ENCODE measurements at regions not wholly inside any gene's neighbourhood (a gene's known extent, or its start where the extent isn't known, plus 50 kb on each side); places are given as distances from the start of the nearest gene placed in this dataset.

DNA sequence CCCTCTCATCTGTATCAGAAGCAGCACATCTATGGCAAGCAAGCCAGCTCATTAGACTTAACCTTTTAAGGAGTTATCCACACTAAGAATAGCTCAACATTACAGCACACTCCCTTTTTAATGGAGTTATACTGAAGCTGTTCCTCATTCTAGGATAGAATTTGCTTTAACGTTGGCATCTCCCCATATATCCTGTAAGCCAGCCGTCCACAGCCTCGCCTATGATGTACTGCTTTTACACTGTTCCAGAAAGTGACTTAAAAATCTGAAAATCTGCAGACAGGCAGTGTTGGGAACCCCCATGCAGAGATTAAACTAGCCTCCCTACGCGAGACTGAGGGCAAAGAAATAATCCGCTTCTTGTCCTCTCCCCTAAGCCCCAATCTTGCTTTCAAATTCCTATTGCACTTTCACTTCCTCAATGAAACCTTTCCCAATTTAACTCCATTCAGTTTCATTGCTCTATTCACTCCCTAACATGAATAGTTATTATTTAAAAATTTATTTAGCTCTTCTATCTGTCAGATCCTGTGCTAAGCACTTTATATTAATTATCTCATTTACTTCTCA is 225.0 kb downstream of the BLID start:
- TF ChIP-seq, protein P1, sequence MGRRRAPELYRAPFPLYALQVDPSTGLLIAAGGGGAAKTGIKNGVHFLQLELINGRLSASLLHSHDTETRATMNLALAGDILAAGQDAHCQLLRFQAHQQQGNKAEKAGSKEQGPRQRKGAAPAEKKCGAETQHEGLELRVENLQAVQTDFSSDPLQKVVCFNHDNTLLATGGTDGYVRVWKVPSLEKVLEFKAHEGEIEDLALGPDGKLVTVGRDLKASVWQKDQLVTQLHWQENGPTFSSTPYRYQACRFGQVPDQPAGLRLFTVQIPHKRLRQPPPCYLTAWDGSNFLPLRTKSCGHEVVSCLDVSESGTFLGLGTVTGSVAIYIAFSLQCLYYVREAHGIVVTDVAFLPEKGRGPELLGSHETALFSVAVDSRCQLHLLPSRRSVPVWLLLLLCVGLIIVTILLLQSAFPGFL (CRISPR knock-in tag; IDR thresholded peaks at IDR 0.05; ENCODE audit: borderline replicate concordance): no peak
- TF ChIP-seq, protein P2, sequence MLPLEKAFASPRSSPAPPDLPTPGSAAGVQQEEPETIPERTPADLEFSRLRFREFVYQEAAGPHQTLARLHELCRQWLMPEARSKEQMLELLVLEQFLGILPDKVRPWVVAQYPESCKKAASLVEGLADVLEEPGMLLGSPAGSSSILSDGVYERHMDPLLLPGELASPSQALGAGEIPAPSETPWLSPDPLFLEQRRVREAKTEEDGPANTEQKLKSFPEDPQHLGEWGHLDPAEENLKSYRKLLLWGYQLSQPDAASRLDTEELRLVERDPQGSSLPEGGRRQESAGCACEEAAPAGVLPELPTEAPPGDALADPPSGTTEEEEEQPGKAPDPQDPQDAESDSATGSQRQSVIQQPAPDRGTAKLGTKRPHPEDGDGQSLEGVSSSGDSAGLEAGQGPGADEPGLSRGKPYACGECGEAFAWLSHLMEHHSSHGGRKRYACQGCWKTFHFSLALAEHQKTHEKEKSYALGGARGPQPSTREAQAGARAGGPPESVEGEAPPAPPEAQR (CRISPR knock-in tag; IDR thresholded peaks at IDR 0.05): no peak
- TF ChIP-seq CTCF (IDR thresholded peaks at IDR 0.05): no peak
- TF ChIP-seq MXD4 (CRISPR knock-in tag; IDR thresholded peaks at IDR 0.05; ENCODE audit: borderline replicate concordance): no peak
- no peak for TF ChIP-seq SMAD4 (CRISPR knock-in tag; IDR thresholded peaks at IDR 0.05)
- TF ChIP-seq NFE2L1 (CRISPR knock-in tag; IDR thresholded peaks at IDR 0.05): no peak
